ENCODE measurements at regions not wholly inside any gene's neighbourhood (a gene's known extent, or its start where the extent isn't known, plus 50 kb on each side); places are given as distances from the start of the nearest gene placed in this dataset.

DNA sequence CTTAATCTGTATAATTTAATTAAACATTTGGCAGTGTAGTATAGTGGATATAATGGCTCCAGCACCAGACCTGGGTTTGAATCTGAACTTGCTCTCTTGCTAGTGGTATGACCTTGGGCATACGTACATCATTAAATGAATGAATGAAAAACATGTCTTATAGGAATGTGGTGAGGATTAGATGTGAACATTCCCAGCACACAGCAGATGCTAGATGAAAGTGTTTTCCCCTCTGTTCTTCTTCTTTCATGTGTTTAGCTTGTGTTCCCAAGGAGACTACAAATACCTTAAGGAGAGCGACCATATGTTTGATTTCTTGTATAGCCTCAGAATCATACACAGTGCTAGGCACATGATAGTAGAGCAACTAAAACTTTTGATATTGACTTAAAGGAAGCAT lies 56.5 kb downstream of the CT47B1 start:
- H3K27me3 ChIP-seq = no peaks in the 10 kb centered on the region
- no peaks in the 10 kb centered on the region for H3K36me3 ChIP-seq
- H3K9me3 ChIP-seq = no peaks in the 10 kb centered on the region
- H3K4me1 ChIP-seq = no peaks in the 10 kb centered on the region
- no peak overlapping the region for H3K4me3 ChIP-seq
- TF ChIP-seq POLR2A (IDR thresholded peaks at IDR 0.05) (no peak), EP300 (IDR thresholded peaks at IDR 0.05) (no peak), POLR2AphosphoS5 (IDR thresholded peaks at IDR 0.05) (no peak)
- TF ChIP-seq, protein P1, sequence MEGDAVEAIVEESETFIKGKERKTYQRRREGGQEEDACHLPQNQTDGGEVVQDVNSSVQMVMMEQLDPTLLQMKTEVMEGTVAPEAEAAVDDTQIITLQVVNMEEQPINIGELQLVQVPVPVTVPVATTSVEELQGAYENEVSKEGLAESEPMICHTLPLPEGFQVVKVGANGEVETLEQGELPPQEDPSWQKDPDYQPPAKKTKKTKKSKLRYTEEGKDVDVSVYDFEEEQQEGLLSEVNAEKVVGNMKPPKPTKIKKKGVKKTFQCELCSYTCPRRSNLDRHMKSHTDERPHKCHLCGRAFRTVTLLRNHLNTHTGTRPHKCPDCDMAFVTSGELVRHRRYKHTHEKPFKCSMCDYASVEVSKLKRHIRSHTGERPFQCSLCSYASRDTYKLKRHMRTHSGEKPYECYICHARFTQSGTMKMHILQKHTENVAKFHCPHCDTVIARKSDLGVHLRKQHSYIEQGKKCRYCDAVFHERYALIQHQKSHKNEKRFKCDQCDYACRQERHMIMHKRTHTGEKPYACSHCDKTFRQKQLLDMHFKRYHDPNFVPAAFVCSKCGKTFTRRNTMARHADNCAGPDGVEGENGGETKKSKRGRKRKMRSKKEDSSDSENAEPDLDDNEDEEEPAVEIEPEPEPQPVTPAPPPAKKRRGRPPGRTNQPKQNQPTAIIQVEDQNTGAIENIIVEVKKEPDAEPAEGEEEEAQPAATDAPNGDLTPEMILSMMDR (IDR thresholded peaks at IDR 0.05) = no peak
- no peak overlapping the region for H3K27ac ChIP-seq
- DNase-seq = no peak
- WGBS, 2 donors = 80 to 87% methylated on average over 2 of the region's 2 CpGs
- intact Hi-C loops (cut with DNase I) = no loop called here

DNA sequence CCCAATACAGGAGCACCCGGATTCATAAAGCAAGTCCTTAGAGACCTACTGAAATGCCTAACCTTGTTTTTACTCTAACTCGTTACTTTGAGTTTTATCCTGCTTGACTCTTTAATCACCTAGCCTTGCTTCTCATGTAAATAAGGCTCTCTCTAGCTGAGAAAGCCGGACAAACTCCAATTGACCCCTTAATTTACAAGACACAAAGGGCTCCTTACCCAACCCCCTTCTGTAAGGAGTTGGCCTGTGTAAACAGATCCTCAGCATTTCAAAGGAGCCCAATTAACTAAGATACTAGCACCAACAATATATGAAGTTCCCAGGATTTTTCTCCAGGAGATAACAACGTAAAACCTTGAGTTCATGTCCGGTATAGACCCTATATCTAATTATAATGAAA lies 61.7 kb downstream of the CT47B1 start:
- Histone ChIP-seq H3K36me3 (no peaks in the 10 kb centered on the region), H3K27me3 (no peaks in the 10 kb centered on the region), H3K4me3 (no peak overlapping the region), H3K4me1 (no peaks in the 10 kb centered on the region), H3K27ac (no peak overlapping the region), H3K9me3 (no peaks in the 10 kb centered on the region)
- TF ChIP-seq POLR2A (IDR thresholded peaks at IDR 0.05) (no peak), POLR2AphosphoS5 (IDR thresholded peaks at IDR 0.05) (no peak), EP300 (IDR thresholded peaks at IDR 0.05) (no peak)
- TF ChIP-seq, protein P1 (IDR thresholded peaks at IDR 0.05) = no peak
- intact Hi-C loops (cut with DNase I) = no loop called here
- no peak for DNase-seq
- 23 to 30% methylated on average over 5 of the region's 5 CpGs for WGBS, 2 donors

DNA sequence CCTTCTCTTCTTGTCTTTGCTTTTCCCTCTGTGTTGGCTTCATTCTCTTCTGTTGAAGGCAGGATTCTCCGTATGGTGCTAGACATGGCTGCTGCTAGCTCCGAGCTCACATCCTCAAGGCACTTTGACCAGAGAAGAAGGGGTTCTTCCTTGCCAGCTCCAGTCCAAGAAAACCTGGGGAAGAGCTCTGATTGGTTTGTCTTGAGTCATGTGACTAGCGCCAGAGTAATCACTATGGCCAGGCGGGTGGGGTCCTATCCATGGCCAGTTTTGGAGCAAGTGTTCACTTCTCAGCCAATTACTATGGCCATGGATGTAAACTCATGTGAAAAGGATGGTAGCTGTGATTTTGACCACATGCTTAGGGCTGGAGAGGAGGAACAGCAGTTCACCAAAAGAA lies 74.2 kb downstream of the CT47B1 start:
- TF ChIP-seq POLR2AphosphoS5 (IDR thresholded peaks at IDR 0.05) (no peak), EP300 (IDR thresholded peaks at IDR 0.05) (no peak), POLR2A (IDR thresholded peaks at IDR 0.05) (no peak)
- TF ChIP-seq, protein P1 (IDR thresholded peaks at IDR 0.05) = no peak
- no peaks in the 10 kb centered on the region for H3K27me3 ChIP-seq
- no peak for DNase-seq
- H3K9me3 ChIP-seq = no peaks in the 10 kb centered on the region
- no peaks in the 10 kb centered on the region for H3K36me3 ChIP-seq
- H3K4me3 ChIP-seq = no peak overlapping the region
- intact Hi-C loops (cut with DNase I) = no loop called here
- WGBS, 2 donors = 89 to 96% methylated on average over 4 of the region's 4 CpGs
- no peaks in the 10 kb centered on the region for H3K4me1 ChIP-seq
- no peak overlapping the region for H3K27ac ChIP-seq

DNA sequence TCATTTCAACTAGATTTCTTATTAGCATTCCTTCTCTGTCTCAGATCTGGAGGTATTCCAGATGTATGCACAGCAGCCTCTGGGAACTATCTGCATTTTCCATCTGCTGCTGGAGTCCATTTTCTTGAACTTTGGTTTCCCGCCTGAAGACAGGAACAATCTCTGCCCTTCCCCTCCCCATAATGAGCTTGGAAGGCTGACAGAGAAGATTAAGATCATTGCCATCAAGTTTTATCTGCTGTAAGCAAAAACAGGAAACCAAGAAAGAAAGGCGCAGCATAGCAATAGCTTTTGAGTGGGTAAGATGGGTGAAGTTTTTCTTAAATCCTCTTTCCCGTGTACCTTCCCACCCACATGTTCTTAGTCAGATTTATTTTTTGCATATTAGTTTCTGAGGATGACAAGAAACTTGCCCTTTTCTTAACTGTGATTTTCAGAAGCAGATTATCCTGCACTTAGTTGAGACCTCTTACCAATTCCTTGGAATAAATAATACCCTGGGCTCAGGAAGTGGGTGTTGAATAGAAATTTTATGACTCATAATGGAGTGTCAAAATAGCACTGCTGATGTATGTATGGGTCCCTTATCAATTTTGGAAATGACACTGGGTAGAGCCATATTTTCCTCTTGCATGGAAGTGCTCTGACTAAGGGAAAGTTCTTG lies 78.3 kb downstream of the CT47B1 start:
- H3K4me3 ChIP-seq = no peak overlapping the region
- no peak overlapping the region for H3K27ac ChIP-seq
- no peaks in the 10 kb centered on the region for H3K36me3 ChIP-seq
- no peak for DNase-seq
- H3K4me1 ChIP-seq = no peaks in the 10 kb centered on the region
- no peaks in the 10 kb centered on the region for H3K27me3 ChIP-seq
- no peaks in the 10 kb centered on the region for H3K9me3 ChIP-seq
- 7 to 20% methylated on average over 3 of the region's 3 CpGs for WGBS, 2 donors
- TF ChIP-seq POLR2AphosphoS5 (IDR thresholded peaks at IDR 0.05) = no peak
- TF ChIP-seq, protein P1 (IDR thresholded peaks at IDR 0.05) = no peak
- TF ChIP-seq POLR2A (IDR thresholded peaks at IDR 0.05) = no peak
- TF ChIP-seq EP300 (IDR thresholded peaks at IDR 0.05) = no peak
- intact Hi-C loops (cut with DNase I) = no loop called here

DNA sequence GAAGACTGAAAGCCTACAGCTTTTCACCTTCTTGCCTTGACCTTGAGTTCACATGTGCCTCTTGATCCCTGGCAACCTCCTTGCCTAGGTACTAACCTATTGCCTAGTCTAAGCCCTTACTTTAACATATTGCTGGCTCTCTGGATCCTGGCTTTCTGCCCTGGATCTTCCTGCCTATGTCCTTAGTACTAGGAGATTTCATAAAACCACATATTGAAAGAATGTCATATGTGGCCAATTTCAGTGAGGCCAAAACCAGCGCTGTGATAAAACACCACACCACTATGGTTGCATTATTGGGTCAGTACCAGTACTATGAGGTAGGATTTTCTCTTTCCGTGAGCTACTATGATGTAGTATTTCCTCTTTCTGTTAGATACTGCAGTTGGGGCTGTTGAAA lies 80.4 kb downstream of the CT47B1 start:
- Histone ChIP-seq H3K4me1 (no peaks in the 10 kb centered on the region), H3K36me3 (no peaks in the 10 kb centered on the region), H3K27ac (peak overlapping the region in 1 of 4 donors; percentile 12), H3K9me3 (no peaks in the 10 kb centered on the region), H3K4me3 (no peak overlapping the region), H3K27me3 (no peaks in the 10 kb centered on the region)
- intact Hi-C loops (cut with DNase I) = no loop called here
- DNase-seq = no peak
- TF ChIP-seq POLR2A (IDR thresholded peaks at IDR 0.05) (no peak), EP300 (IDR thresholded peaks at IDR 0.05) (no peak), POLR2AphosphoS5 (IDR thresholded peaks at IDR 0.05) (no peak)
- TF ChIP-seq, protein P1 (IDR thresholded peaks at IDR 0.05) = no peak
- WGBS, 2 donors = 95% methylated on average over 2 of the region's 2 CpGs

Data from sigmoid colon (tissue), 6 donors.